Keratinocyte (primary cell): ENCODE measurements at regions not wholly inside any gene's neighbourhood (a gene's known extent, or its start where the extent isn't known, plus 50 kb on each side); places are given as distances from the start of the nearest gene placed in this dataset.

ENCODE experiments used
- DNase-seq: peaks from one replicate; pipeline ENCODE4 v3.0.0-alpha.2; 2011; ENCODE audit warnings: low read depth, missing footprints, low spot score
- FAIRE-seq: peaks from 2 replicates; lab custom pipeline; 2011; peaks lifted over from hg19 to GRCh38; lab: Jason Lieb, UNC
- H2AFZ ChIP-seq: 2 replicates; pipeline ENCODE4 v1.6.0; 2012; ENCODE audit warnings: low read length, control low read depth, inconsistent platforms; ENCODE audit not compliant: control insufficient read depth
- H3K27ac ChIP-seq: 2 replicates; pipeline ENCODE4 v1.5.1; 2011; ENCODE audit warnings: low read length; ENCODE audit not compliant: control insufficient read depth, insufficient read depth
- H3K27me3 ChIP-seq: 3 replicates; pipeline ENCODE4 v1.6.0; 2011; ENCODE audit warnings: low read length; ENCODE audit not compliant: control insufficient read depth, insufficient read depth; ENCODE audit errors: extremely low read depth
- H3K36me3 ChIP-seq, 2 experiments: 2 replicates in 1 of 2; 3 replicates in 1 of 2; pipeline ENCODE4 v1.5.1; 2011; ENCODE audit warnings: low read length in 2 of 2, mild to moderate bottlenecking in 1 of 2; ENCODE audit not compliant: control insufficient read depth in 2 of 2, insufficient read depth in 2 of 2; ENCODE audit errors: extremely low read depth in 1 of 2
- H3K4me1 ChIP-seq: 3 replicates; pipeline ENCODE4 v1.5.1; 2011; ENCODE audit warnings: low read length; ENCODE audit not compliant: control insufficient read depth, insufficient read depth; ENCODE audit errors: extremely low read depth
- H3K4me2 ChIP-seq: 3 replicates; pipeline ENCODE4 v1.6.0; 2011; ENCODE audit warnings: low read depth, low read length; ENCODE audit not compliant: control insufficient read depth, insufficient read depth; ENCODE audit errors: extremely low read depth
- H3K4me3 ChIP-seq, 3 experiments: fragments of 200-600 bp in 1 of 3; sonication (generic) in 1 of 3; 2 replicates in 2 of 3; 3 replicates in 1 of 3; pipeline ENCODE4 v1.5.1; 2011 to 2016; ENCODE audit warnings: low read length in 3 of 3, mild to moderate bottlenecking in 3 of 3, control low read depth in 2 of 3, inconsistent platforms in 1 of 3, low read depth in 1 of 3, mixed read lengths in 1 of 3, mixed run types in 1 of 3, moderate library complexity in 1 of 3; ENCODE audit not compliant: control insufficient read depth in 2 of 3, insufficient read depth in 2 of 3; ENCODE audit errors: extremely low read depth in 1 of 3
- H3K79me2 ChIP-seq: 2 replicates; pipeline ENCODE4 v1.6.0; 2012; ENCODE audit warnings: low read length; ENCODE audit not compliant: control insufficient read depth, insufficient read depth
- H3K9ac ChIP-seq: 3 replicates; pipeline ENCODE4 v1.6.0; 2011; ENCODE audit warnings: low read length; ENCODE audit not compliant: control insufficient read depth, insufficient read depth; ENCODE audit errors: extremely low read depth
- H3K9me1 ChIP-seq: 3 replicates; pipeline ENCODE4 v1.6.0; 2011; ENCODE audit warnings: low read length; ENCODE audit not compliant: control insufficient read depth, insufficient read depth; ENCODE audit errors: extremely low read depth
- H3K9me3 ChIP-seq: 2 replicates; pipeline ENCODE4 v1.5.1; 2012; ENCODE audit warnings: low read depth, low read length; ENCODE audit not compliant: control insufficient read depth
- H4K20me1 ChIP-seq: 3 replicates; pipeline ENCODE4 v1.6.0; 2011; ENCODE audit warnings: low read length; ENCODE audit not compliant: control insufficient read depth, insufficient read depth; ENCODE audit errors: extremely low read depth
- EZH2 ChIP-seq: IDR thresholded peaks from one replicate; pipeline ENCODE4 v1.6.1; 2012; ENCODE audit warnings: inconsistent platforms, mild to moderate bottlenecking, low read length, moderate library complexity
- dilution Hi-C: fragments of 300-500 bp; cut with MboI; formaldehyde crosslinking; loops from one replicate; pipeline ENCODE4 v1.7.0; 2020; ENCODE audit warnings: low sequenced_read_pairs; ENCODE audit not compliant: extremely low pct_ligation_motif_present
- TF ChIP-seq, protein P1 (sequence below), 3 experiments: IDR thresholded peaks in 1 of 3; conservative IDR thresholded peaks in 1 of 3; optimal IDR thresholded peaks in 1 of 3; 2 replicates in 2 of 3; 3 replicates in 1 of 3; pipeline versions ENCODE3 to v1.5.1; 2011; ENCODE audit warnings: low read length in 3 of 3, mild to moderate bottlenecking in 3 of 3, moderate library complexity in 2 of 3, control low read depth in 1 of 3, inconsistent platforms in 1 of 3; ENCODE audit not compliant: insufficient read depth in 2 of 3; ENCODE audit errors: extremely low read depth in 1 of 3

DNA sequence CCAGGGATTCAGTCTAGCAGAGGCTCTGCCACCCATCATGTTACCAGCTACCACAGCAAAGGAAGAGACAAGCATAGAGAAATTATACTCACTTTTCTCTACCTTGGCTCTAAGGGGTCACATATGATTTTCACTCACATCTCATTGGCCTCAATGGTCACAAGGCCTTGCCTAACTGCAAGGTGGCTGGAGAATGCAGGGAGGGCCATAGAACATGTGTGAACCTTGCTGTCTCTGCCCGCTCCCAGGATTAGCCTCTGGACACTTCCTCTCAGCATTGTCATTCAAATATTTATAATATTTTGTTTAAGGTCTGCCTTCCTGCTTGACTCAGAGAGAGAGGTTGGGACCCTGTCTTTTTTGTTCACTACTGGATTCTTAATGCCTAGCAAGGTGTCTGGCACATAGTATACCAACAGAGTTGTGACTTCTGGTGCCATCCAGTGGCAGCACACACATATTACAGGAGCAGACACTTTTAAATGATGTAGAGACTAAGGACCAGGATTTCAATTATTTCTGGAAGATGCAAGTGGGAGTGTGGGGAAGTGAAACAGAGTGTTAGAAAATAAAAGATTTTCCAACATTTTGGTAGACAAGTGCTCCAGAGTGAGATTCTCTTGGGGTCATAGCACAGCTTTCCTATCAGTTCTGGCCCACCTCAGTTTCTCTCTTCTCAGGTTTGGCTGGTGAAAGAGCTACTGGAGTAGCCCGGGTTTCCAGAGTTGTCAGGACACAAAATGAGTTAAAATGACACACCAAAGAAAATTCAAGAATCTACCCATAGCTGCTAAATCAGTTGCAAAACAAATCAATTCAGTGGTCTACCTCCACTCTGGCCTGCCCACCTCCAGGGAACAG is 119.0 kb upstream of the RASGRP1 start:
- H2AFZ ChIP-seq: no peak overlapping the region
- H3K4me1 ChIP-seq: peaks cover 1% of the 10 kb centered on the region
- FAIRE-seq: peak; percentile 56
- H3K9me1 ChIP-seq: no peaks in the 10 kb centered on the region
- H3K9ac ChIP-seq: no peak overlapping the region
- no peaks in the 10 kb centered on the region for H3K36me3 ChIP-seq
- TF ChIP-seq, protein P1, sequence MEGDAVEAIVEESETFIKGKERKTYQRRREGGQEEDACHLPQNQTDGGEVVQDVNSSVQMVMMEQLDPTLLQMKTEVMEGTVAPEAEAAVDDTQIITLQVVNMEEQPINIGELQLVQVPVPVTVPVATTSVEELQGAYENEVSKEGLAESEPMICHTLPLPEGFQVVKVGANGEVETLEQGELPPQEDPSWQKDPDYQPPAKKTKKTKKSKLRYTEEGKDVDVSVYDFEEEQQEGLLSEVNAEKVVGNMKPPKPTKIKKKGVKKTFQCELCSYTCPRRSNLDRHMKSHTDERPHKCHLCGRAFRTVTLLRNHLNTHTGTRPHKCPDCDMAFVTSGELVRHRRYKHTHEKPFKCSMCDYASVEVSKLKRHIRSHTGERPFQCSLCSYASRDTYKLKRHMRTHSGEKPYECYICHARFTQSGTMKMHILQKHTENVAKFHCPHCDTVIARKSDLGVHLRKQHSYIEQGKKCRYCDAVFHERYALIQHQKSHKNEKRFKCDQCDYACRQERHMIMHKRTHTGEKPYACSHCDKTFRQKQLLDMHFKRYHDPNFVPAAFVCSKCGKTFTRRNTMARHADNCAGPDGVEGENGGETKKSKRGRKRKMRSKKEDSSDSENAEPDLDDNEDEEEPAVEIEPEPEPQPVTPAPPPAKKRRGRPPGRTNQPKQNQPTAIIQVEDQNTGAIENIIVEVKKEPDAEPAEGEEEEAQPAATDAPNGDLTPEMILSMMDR (optimal IDR thresholded peaks at IDR 0.05 in 1 of 3, IDR thresholded peaks at IDR 0.05 in 1 of 3, conservative IDR thresholded peaks at IDR 0.05 in 1 of 3; ENCODE audit: extremely low read depth in 1 of 3, insufficient read depth in 2 of 3, low read length in 3 of 3): peak; percentile 59 to 81 (median 77)
- no peak for TF ChIP-seq EZH2
- no peak overlapping the region for H3K4me2 ChIP-seq
- H4K20me1 ChIP-seq: no peaks in the 10 kb centered on the region
- dilution Hi-C loops: loop anchor here (25.0 kb wide), 1 partner anchor 171 kb away; no protein-coding TSS in a partner anchor
- no peak overlapping the region for H3K4me3 ChIP-seq
- no peak overlapping the region for H3K27ac ChIP-seq
- no peaks in the 10 kb centered on the region for H3K79me2 ChIP-seq
- no peak for DNase-seq
- no peaks in the 10 kb centered on the region for H3K27me3 ChIP-seq
- no peaks in the 10 kb centered on the region for H3K9me3 ChIP-seq

DNA sequence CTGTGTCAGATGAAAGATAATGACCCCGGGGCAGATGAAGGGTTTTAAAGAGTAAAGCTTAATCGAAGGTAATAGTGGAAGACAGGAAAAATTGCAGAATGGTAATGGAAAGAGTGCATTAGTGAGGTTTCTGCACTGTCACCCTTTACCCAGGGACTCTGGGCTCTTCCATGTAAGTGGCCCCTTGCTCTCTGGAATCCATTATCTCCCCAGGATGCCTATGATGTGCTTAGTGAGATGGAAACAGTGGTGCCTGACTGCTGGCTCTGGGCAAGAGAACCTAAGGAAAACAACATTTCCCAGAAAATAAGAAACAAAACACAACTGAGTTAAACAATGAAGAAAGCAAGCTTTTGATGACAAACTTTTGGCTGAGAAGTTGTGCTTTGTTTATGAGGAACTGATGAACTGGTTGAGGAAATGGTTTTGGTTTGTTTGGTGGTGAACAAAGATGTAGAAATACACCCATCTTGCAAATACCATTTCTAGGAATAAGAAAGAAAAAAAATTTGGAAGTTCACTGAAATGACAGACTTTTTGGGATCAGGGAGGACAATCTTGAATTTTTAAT is 119.9 kb upstream of the RASGRP1 start:
- H3K4me1 ChIP-seq: peaks cover 8% of the 10 kb centered on the region
- no peaks in the 10 kb centered on the region for H3K27me3 ChIP-seq
- no peak overlapping the region for H3K9ac ChIP-seq
- no peak overlapping the region for H2AFZ ChIP-seq
- no peak overlapping the region for H3K4me2 ChIP-seq
- no peaks in the 10 kb centered on the region for H3K9me3 ChIP-seq
- H3K27ac ChIP-seq: no peak overlapping the region
- no peaks in the 10 kb centered on the region for H4K20me1 ChIP-seq
- H3K9me1 ChIP-seq: no peaks in the 10 kb centered on the region
- no peaks in the 10 kb centered on the region for H3K79me2 ChIP-seq
- dilution Hi-C loops: loop anchor here (25.0 kb wide), 1 partner anchor 172 kb away; no protein-coding TSS in a partner anchor
- no peak for TF ChIP-seq EZH2
- TF ChIP-seq, protein P1 (optimal IDR thresholded peaks at IDR 0.05 in 1 of 3, IDR thresholded peaks at IDR 0.05 in 1 of 3, conservative IDR thresholded peaks at IDR 0.05 in 1 of 3; ENCODE audit: extremely low read depth in 1 of 3, insufficient read depth in 2 of 3, low read length in 3 of 3): no peak
- DNase-seq: no peak
- FAIRE-seq: no peak
- H3K36me3 ChIP-seq: no peaks in the 10 kb centered on the region
- no peak overlapping the region for H3K4me3 ChIP-seq
